ENCODE measurements at regions not wholly inside any gene's neighbourhood (a gene's known extent, or its start where the extent isn't known, plus 50 kb on each side); places are given as distances from the start of the nearest gene placed in this dataset.

GRCh38 chr5:87872986-87873385 is 395.7 kb downstream of the TMEM161B start:
- DNase-seq (ENCODE audit: low spot score), result no peak

- no peak for DNase-seq (ENCODE audit: low spot score)
Measured at GRCh38 chr5:87868792-87869191, 399.9 kb downstream of the TMEM161B start.

GRCh38 chr5:87867281-87867680 is 401.4 kb downstream of the TMEM161B start:
- DNase-seq (ENCODE audit: low spot score), result no peak

GRCh38 chr5:87853541-87853940 is 415.1 kb downstream of the TMEM161B start:
- no peak for DNase-seq (ENCODE audit: low spot score)

- DNase-seq (ENCODE audit: low spot score), result no peak
Measured at GRCh38 chr5:87851603-87852002, 417.0 kb downstream of the TMEM161B start.

GRCh38 chr5:87850843-87851242 is 417.8 kb downstream of the TMEM161B start:
- no peak for DNase-seq (ENCODE audit: low spot score)

GRCh38 chr5:87845734-87846133 is 422.9 kb downstream of the TMEM161B start:
- DNase-seq (ENCODE audit: low spot score), result no peak

GRCh38 chr5:87844866-87845265 is 423.8 kb downstream of the TMEM161B start:
- DNase-seq (ENCODE audit: low spot score), result no peak

- no peak for DNase-seq (ENCODE audit: low spot score)
Measured at GRCh38 chr5:87844449-87844848, 424.2 kb downstream of the TMEM161B start.

GRCh38 chr5:87836696-87837095 is 424.0 kb upstream of the CCNH start:
- DNase-seq (ENCODE audit: low spot score), result no peak

- no peak for DNase-seq (ENCODE audit: low spot score)
Measured at GRCh38 chr5:87831499-87831898, 418.8 kb upstream of the CCNH start.

- DNase-seq (ENCODE audit: low spot score), result peak; percentile 11
Measured at GRCh38 chr5:87829217-87829551, 416.5 kb upstream of the CCNH start.

GRCh38 chr5:87828545-87829216 is 416.0 kb upstream of the CCNH start:
- no peak for DNase-seq (ENCODE audit: low spot score)

- no peak for DNase-seq (ENCODE audit: low spot score)
Measured at GRCh38 chr5:87827539-87827938, 414.8 kb upstream of the CCNH start.

- no peak for DNase-seq (ENCODE audit: low spot score)
Measured at GRCh38 chr5:87826507-87826906, 413.8 kb upstream of the CCNH start.

GRCh38 chr5:87825583-87825982 is 412.9 kb upstream of the CCNH start:
- no peak for DNase-seq (ENCODE audit: low spot score)

GRCh38 chr5:87807783-87808182 is 395.1 kb upstream of the CCNH start:
- DNase-seq (ENCODE audit: low spot score), result no peak

GRCh38 chr5:87803352-87803751 is 390.6 kb upstream of the CCNH start:
- no peak for DNase-seq (ENCODE audit: low spot score)

- no peak for DNase-seq (ENCODE audit: low spot score)
Measured at GRCh38 chr5:87791869-87792268, 379.1 kb upstream of the CCNH start.

GRCh38 chr5:87788416-87788815 is 375.7 kb upstream of the CCNH start:
- DNase-seq (ENCODE audit: low spot score), result no peak

GRCh38 chr5:87787625-87788256 is 375.0 kb upstream of the CCNH start:
- no peak for DNase-seq (ENCODE audit: low spot score)

- no peak for DNase-seq (ENCODE audit: low spot score)
Measured at GRCh38 chr5:87787086-87787485, 374.4 kb upstream of the CCNH start.

GRCh38 chr5:87786471-87786870 is 373.7 kb upstream of the CCNH start:
- no peak for DNase-seq (ENCODE audit: low spot score)

Measured in SW480 (cell line).